ENCODE measurements at regions not wholly inside any gene's neighbourhood (a gene's known extent, or its start where the extent isn't known, plus 50 kb on each side); places are given as distances from the start of the nearest gene placed in this dataset.

- TF ChIP-seq CTCF (IDR thresholded peaks at IDR 0.05) (no peak), POLR2A (IDR thresholded peaks at IDR 0.05) (no peak)
These were observed 277.2 kb upstream of the TCERG1L start for GRCh38 chr10:131588704-131589220.

All from thyroid gland (tissue), 4 donors.